OCI-LY1 (cell line): ENCODE measurements at regions not wholly inside any gene's neighbourhood (a gene's known extent, or its start where the extent isn't known, plus 50 kb on each side); places are given as distances from the start of the nearest gene placed in this dataset.

Source experiments
- CTCF ChIP-seq: fragments of 200-600 bp; sonication (generic), shearing (Covaris generic); IDR thresholded peaks from 2 replicates; pipeline ENCODE4 v1.5.1; 2017; ENCODE audit warnings: mild to moderate bottlenecking, antibody characterized with exemption, low read length, moderate library complexity, mixed read lengths
- EZH2 ChIP-seq: fragments of 200-600 bp; sonication (generic), shearing (Covaris generic); IDR thresholded peaks from 2 replicates; pipeline ENCODE4 v1.8.0; 2017; ENCODE audit warnings: borderline replicate concordance, mixed run types, mild to moderate bottlenecking, antibody characterized with exemption, low read length, moderate library complexity, mixed read lengths

GRCh38 chr20:40765814-40766480, 76.9 kb upstream of the MAFB start:
- TF ChIP-seq CTCF: no peak
- no peak for TF ChIP-seq EZH2
